Retinal pigment epithelial cell (primary cell): ENCODE measurements at regions not wholly inside any gene's neighbourhood (a gene's known extent, or its start where the extent isn't known, plus 50 kb on each side); places are given as distances from the start of the nearest gene placed in this dataset.

ENCODE experiments used
- DNase-seq: peaks from one replicate; pipeline ENCODE4 v3.0.0-alpha.2; 2010; ENCODE audit warnings: low read depth
- H3K4me3 ChIP-seq: 2 replicates; pipeline ENCODE4 v1.5.1; 2011; ENCODE audit warnings: mild to moderate bottlenecking, low read length, control low read depth, moderate library complexity
- TF ChIP-seq, protein P1 (sequence below): conservative IDR thresholded peaks from 2 replicates; pipeline ENCODE4 v1.5.1; 2011; ENCODE audit warnings: low read depth, low read length, control low read depth, inconsistent platforms

DNA sequence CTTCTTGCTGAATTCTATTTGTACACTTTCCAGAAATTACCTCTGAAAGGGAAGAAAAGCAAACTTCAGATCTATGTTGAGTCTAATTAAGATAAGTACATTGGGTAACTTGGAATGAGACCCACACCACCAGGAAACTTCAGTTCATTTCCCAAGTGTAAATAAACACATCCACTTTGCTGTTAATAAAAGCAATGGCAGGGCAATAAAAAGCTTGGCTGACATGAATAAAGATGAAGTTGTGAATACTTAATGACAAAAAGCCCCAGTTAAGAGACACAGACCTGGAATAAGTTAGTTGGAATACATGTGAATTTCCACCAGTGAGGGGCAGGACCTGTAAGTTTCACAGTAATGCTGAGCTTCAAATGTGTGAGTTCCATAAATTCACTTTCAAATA, 83.3 kb downstream of the MEX3B start:
- H3K4me3 ChIP-seq, result no peak overlapping the region
- no peak for DNase-seq
- TF ChIP-seq, protein P1, sequence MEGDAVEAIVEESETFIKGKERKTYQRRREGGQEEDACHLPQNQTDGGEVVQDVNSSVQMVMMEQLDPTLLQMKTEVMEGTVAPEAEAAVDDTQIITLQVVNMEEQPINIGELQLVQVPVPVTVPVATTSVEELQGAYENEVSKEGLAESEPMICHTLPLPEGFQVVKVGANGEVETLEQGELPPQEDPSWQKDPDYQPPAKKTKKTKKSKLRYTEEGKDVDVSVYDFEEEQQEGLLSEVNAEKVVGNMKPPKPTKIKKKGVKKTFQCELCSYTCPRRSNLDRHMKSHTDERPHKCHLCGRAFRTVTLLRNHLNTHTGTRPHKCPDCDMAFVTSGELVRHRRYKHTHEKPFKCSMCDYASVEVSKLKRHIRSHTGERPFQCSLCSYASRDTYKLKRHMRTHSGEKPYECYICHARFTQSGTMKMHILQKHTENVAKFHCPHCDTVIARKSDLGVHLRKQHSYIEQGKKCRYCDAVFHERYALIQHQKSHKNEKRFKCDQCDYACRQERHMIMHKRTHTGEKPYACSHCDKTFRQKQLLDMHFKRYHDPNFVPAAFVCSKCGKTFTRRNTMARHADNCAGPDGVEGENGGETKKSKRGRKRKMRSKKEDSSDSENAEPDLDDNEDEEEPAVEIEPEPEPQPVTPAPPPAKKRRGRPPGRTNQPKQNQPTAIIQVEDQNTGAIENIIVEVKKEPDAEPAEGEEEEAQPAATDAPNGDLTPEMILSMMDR, result no peak

DNA sequence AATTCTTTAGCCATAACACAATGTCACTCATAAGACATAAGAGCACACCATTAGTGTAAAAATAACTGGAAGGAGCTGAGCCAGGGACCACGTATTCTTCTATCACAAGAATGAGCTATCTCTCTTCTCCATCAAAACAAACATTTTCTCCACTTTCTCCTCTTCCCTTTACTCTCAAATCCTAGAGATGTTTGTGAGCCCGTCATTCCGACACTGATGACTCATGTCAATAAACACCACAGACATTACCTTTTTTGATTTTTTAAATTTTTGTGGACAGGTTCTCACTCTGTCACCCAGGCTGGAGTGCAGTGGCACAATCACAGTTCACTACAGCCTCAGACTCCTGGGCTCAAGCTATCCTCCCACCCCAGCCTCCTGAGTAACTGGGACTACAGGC, 86.6 kb downstream of the MEX3B start:
- DNase-seq, result no peak
- H3K4me3 ChIP-seq, result no peak overlapping the region
- TF ChIP-seq, protein P1, result no peak

DNA sequence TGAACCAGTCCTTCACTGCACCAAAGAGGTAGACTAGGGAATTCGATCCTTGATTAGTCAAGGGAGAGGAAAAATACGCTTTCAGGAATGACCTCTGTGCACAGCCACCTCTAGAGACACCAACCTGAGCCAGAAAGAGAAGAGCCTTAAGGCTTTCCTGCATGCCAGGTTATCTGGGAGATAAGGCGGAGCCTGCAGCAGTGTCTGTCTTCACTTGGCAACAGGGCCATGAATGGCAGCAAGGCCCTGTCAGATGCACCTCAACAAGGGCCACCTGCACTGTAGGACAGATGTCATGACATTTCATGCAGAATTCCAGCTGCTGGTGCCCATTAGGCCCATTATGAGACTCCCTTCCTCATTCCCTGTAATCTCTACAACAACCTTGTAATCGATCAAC, 88.1 kb downstream of the MEX3B start:
- TF ChIP-seq, protein P1, result no peak
- no peak for DNase-seq
- H3K4me3 ChIP-seq, result no peak overlapping the region

DNA sequence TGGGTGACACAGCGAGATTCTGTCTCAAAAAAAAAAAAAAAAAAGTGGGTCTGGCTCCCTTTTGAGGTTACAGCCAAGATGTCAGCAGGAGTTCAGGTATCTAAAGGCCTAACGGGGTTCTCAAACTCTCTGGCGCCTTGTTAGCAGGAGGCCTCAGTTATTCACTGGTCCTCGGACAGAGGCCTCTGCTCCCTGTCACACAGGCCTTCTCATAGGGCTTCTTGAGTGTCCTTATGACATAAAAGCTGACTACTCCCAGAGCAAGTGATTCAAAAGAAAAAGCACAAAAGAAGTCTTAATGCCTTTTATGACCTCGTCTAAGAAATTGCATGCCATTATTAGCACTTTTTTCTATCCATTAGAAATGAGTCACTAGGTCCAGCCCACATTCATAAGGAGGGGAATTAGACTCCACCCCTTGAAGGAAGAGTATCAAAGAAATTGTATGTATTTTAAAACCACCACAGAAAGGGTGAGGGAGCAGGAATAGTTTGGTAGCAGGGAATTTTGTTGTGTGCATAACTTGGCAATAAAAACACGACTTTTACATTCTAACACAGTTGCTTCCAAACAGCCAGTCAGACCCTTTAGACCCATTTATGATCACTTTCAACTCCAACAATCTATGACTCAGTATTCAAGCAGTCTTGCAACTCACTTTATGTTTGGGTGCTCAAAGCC, 90.3 kb downstream of the MEX3B start:
- DNase-seq, result peak; percentile 28
- no peak overlapping the region for H3K4me3 ChIP-seq
- TF ChIP-seq, protein P1, result no peak

DNA sequence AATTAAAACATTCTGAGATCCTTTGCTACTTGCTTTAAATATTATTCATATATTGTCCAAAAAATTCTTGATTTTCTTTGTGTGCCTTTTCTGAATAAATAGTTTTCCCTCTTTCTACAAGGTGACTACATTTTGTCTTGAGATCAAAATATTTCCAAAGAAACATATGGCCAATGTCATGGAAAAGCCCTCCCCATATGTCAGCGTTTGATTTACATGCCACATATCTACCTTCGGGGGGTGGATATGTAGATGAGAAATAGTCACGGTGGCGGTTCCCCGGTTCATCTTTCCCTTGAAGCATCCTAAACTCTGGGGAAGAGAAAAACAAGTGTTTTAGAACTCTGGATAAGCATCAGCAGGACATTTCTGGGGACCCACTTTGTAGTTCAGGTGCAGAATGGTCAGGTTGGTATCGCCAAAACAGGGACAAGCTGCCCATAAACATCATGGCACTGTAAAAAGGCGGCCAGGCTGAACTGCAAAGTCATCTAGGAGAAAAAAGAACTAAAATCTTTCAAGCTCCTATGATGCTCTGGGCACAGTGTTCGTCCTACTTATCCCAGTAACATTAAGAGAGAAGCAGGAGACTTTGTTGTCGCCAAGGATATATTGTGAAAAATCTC, 91.5 kb downstream of the MEX3B start:
- TF ChIP-seq, protein P1, result no peak
- DNase-seq, result no peak
- no peak overlapping the region for H3K4me3 ChIP-seq

DNA sequence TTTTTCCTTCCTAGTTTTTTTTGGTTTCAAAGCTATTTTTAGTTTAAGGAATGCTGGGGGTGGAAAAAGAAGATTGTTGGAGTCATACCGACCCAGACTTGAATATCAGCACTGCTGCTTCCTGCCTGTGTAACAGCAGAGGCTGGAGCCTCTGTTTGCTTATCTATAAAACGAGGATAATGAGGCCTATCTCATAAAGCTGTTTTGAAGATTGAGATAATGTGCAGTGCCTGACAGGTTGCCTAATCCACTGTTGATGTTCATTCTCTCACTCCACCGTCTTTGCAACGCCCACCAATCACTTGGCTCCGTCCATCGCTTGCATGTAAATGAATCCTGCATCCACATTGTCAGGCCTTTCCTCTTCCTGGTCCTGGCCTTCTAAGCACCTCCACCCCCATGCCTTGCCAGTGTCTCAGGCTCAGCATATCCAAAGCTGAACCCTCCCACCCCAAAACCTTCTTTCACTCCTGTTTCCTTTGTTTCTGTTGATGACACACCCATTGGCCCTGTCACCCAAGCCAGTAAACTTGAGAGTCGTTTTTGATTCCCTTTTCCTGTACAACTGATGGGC, 94.9 kb downstream of the MEX3B start:
- TF ChIP-seq, protein P1, result no peak
- H3K4me3 ChIP-seq, result no peak overlapping the region
- no peak for DNase-seq

DNA sequence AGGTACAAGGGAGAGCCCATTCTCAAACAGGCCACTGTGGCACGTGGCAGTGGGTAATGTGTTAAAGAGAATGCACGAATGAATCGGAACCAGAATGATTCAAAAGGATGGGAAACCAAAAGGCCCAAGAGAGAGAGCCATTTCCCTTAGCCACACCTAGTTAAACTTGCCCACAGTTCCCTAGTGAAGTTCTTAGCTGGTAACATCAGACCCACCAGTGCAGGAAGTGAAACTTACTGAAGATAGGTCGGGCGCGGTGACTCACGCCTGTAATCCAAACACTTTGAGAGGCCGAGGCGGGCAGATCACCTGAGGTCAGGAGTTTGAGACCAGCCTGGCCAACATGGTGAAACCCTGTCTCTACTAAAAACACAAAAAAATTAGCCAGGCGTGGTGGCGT, 97.1 kb downstream of the MEX3B start:
- TF ChIP-seq, protein P1, result no peak
- no peak overlapping the region for H3K4me3 ChIP-seq
- DNase-seq, result no peak
